Stimulated activated CD4-positive, alpha-beta T cell treated with anti-CD3 and anti-CD28 coated beads, Interleukin-4, amount 100 ng/mL, for 48 hours (primary cell): ENCODE measurements at regions not wholly inside any gene's neighbourhood (a gene's known extent, or its start where the extent isn't known, plus 50 kb on each side); places are given as distances from the start of the nearest gene placed in this dataset.
"Not testable (repeated sequence)": the region's sequence is repeated elsewhere in the genome, so short reads cannot be mapped to it uniquely, and the experiment has no call there.

Experiments used
- DNase-seq, 2 donors: peaks; one replicate each; pipeline ENCODE4 v3.0.0-alpha.2; 2020; ENCODE audit warnings: low read depth in 2 of 2

- DNase-seq, result not testable (repeated sequence)
Measured at GRCh38 chr3:152216960-152217865, 51.5 kb upstream of the MBNL1 start.

- no peak for DNase-seq
Measured at GRCh38 chr3:152218602-152219001, 50.1 kb upstream of the MBNL1 start.
